ENCODE measurements at regions not wholly inside any gene's neighbourhood (a gene's known extent, or its start where the extent isn't known, plus 50 kb on each side); places are given as distances from the start of the nearest gene placed in this dataset.

GRCh38 chr9:126085170-126085569, 241.5 kb upstream of the MVB12B start:
- Histone ChIP-seq H3K36me3 (ENCODE audit: control insufficient read depth in 2 of 4, insufficient read depth in 4 of 4, low read length in 3 of 4) (no peaks in the 10 kb centered on the region), H3K79me1 (ENCODE audit: low read depth, low read length) (no peaks in the 10 kb centered on the region), H2BK12ac (ENCODE audit: low read depth, low read length) (no peak overlapping the region), H3K4me2 (ENCODE audit: insufficient read depth in 1 of 2, low read depth in 2 of 2, low read length in 2 of 2) (no peak overlapping the region), H3K27ac (ENCODE audit: low read depth, low read length) (no peak overlapping the region), H2AK5ac (ENCODE audit: low read depth, low read length) (no peak overlapping the region), H3K23me2 (ENCODE audit: low read depth, low read length) (no peaks in the 10 kb centered on the region), H2BK20ac (ENCODE audit: low read length) (no peak overlapping the region), H3K79me2 (ENCODE audit: control insufficient read depth in 1 of 2, insufficient read depth in 2 of 2, low read length in 2 of 2) (no peaks in the 10 kb centered on the region), H3K4me1 (replicated peaks in 1 of 4; ENCODE audit: control insufficient read depth in 3 of 4, insufficient read depth in 4 of 4, low read length in 3 of 4) (no peaks in the 10 kb centered on the region), H3K9me3 (ENCODE audit: insufficient read depth in 2 of 2, low read depth in 1 of 2, low read length in 1 of 2) (peaks cover 0 to 2% of the 10 kb centered on the region in 2 experiments; a peak in 1 of 4 replicates), H3K23ac (ENCODE audit: insufficient read length) (no peak overlapping the region), H4K91ac (replicated peaks; ENCODE audit: insufficient read length, low read length) (no peak overlapping the region), H3K27me3 (replicated peaks in 1 of 4; ENCODE audit: control insufficient read depth in 3 of 4, extremely low read depth in 1 of 4, insufficient read depth in 3 of 4, low read length in 3 of 4) (no peaks in the 10 kb centered on the region), H2BK15ac (ENCODE audit: low read length) (no peak overlapping the region), H4K5ac (ENCODE audit: insufficient read length, low read depth, low read length) (no peak overlapping the region), H4K20me1 (replicated peaks in 1 of 2; ENCODE audit: control insufficient read depth in 1 of 2, insufficient read depth in 2 of 2, low read length in 2 of 2) (peaks cover 0 to 2% of the 10 kb centered on the region in 2 experiments), H4K8ac (ENCODE audit: extremely low read depth, insufficient read depth, low read length) (no peak overlapping the region), H2BK5ac (ENCODE audit: low read depth, low read length) (no peak overlapping the region), H3K9ac (replicated peaks in 1 of 4; ENCODE audit: extremely low read depth in 1 of 4, low read depth in 3 of 4, low read length in 3 of 4) (no peak overlapping the region), H3K56ac (replicated peaks; ENCODE audit: insufficient read length, low read depth, low read length) (no peak overlapping the region), H2BK120ac (replicated peaks; ENCODE audit: low read depth, low read length) (no peak overlapping the region), H3K18ac (ENCODE audit: extremely low read depth, low read length) (no peak overlapping the region), H3K4me3 (ENCODE audit: extremely low read depth in 1 of 4, insufficient read depth in 2 of 4, low read depth in 3 of 4, low read length in 4 of 4) (no peak overlapping the region), H3K14ac (ENCODE audit: insufficient read length) (no peak overlapping the region), H2AFZ (ENCODE audit: low read length) (no peak overlapping the region), H3K4ac (replicated peaks; ENCODE audit: insufficient read length, low read depth, low read length) (no peak overlapping the region)
- FAIRE-seq (no peak), DNase-seq (ENCODE audit: low read depth in 1 of 2, low spot score in 2 of 2) (no peak)
- POLR2A ChIA-PET (ENCODE audit: partially characterized antibody) = no interaction called here
- CTCF ChIA-PET (ENCODE audit: partially characterized antibody) = interaction anchor here (1.2 kb wide), 1 partner anchor 36 kb away, joined by 3 read pairs; no protein-coding TSS in a partner anchor
- WGBS, 2 experiments (ENCODE audit: extremely low coverage in 1 of 2, insufficient coverage in 1 of 2, insufficient read length in 1 of 2, insufficient replicate concordance in 2 of 2, low coverage in 1 of 2, low lambda C conversion rate in 2 of 2, missing lambda C conversion rate in 1 of 2) = 93% methylated on average over 2 of the region's 2 CpGs; no CpG with 5 or more reads in 1 of the 2 experiments
- TF ChIP-seq CTBP2 (IDR thresholded peaks at IDR 0.05; ENCODE audit: borderline replicate concordance, insufficient read depth, insufficient read length, low read length) (no peak), CBX8 (IDR thresholded peaks at IDR 0.05; ENCODE audit: borderline replicate concordance, low read depth, low read length) (no peak), RNF2 (IDR thresholded peaks at IDR 0.05; ENCODE audit: borderline replicate concordance, low read depth, low read length, missing control alignments, poor library complexity, severe bottlenecking) (no peak), ATF2 (IDR thresholded peaks at IDR 0.05; ENCODE audit: low read length) (no peak), KDM1A (IDR thresholded peaks at IDR 0.05; ENCODE audit: borderline replicate concordance, low read length) (no peak), SRF (IDR thresholded peaks at IDR 0.05; ENCODE audit: low read depth, low read length) (no peak), FOSL1 (IDR thresholded peaks at IDR 0.05; ENCODE audit: insufficient read depth, low read depth, low read length) (no peak), CBX5 (IDR thresholded peaks at IDR 0.05; ENCODE audit: low read depth, low read length) (no peak)
